ENCODE measurements at regions not wholly inside any gene's neighbourhood (a gene's known extent, or its start where the extent isn't known, plus 50 kb on each side); places are given as distances from the start of the nearest gene placed in this dataset.

DNA sequence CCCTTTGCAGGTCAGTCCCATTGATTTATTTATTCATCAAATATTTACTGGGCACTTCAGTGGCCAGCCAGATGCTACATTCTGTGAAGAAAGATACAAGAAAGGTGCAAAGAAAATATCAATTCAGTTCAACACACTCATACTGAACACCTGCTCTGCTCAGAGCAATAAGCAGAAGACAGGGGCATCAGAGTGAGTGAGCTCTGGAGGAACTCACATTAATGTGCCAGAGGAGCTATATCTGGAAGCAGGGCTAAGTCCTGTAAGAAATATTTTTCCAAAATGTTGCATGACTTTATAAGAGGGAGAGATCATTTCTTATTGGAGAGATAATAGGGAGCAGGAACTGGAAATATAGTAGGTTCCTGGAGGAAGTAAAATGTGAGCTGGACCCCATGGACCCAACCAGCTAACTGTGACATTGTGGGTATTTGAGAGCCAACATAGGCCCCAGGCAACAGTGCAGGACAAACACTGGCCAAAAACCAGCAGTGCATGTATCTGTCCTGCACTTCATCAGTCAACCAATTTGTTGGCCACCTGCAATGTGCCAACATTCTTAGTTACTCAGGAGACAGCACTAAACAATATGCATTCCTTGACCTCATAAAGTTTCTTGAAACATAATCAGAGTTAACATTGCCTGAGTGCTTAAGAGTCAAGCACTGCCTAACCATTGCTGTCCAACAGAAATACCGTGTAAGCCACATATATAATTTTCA, 102.7 kb upstream of the PTPRM start:
- DNase-seq (no peak), ATAC-seq (no peak)
- no peaks in the 10 kb centered on the region for H3K9me3 ChIP-seq (ENCODE audit: control insufficient read depth, insufficient read depth, low read length)
- peaks cover 0 to 13% of the 10 kb centered on the region in 2 donors for H3K27me3 Mint-ChIP-seq (ENCODE audit: low read depth in 2 of 2)
- no peaks in the 10 kb centered on the region for H3K36me3 ChIP-seq (ENCODE audit: control insufficient read depth, insufficient read depth, low read length)
- no peaks in the 10 kb centered on the region for H3K4me1 ChIP-seq (ENCODE audit: control insufficient read depth, insufficient read depth, low read length)
- H3K4me3 ChIP-seq (ENCODE audit: low read length): no peak overlapping the region
- H3K9me3 Mint-ChIP-seq: no peaks in the 10 kb centered on the region
- H3K4me3 Mint-ChIP-seq: no peak overlapping the region
- H3K27me3 ChIP-seq (ENCODE audit: control insufficient read depth, insufficient read depth, low read length): no peaks in the 10 kb centered on the region
- no peak overlapping the region for H3K27ac Mint-ChIP-seq
- H3K4me1 Mint-ChIP-seq: no peaks in the 10 kb centered on the region
- no peaks in the 10 kb centered on the region for H3K36me3 Mint-ChIP-seq
- 88% methylated on average over 1 of the region's 1 CpG for WGBS (ENCODE audit: insufficient coverage)
- TF ChIP-seq, protein P1, sequence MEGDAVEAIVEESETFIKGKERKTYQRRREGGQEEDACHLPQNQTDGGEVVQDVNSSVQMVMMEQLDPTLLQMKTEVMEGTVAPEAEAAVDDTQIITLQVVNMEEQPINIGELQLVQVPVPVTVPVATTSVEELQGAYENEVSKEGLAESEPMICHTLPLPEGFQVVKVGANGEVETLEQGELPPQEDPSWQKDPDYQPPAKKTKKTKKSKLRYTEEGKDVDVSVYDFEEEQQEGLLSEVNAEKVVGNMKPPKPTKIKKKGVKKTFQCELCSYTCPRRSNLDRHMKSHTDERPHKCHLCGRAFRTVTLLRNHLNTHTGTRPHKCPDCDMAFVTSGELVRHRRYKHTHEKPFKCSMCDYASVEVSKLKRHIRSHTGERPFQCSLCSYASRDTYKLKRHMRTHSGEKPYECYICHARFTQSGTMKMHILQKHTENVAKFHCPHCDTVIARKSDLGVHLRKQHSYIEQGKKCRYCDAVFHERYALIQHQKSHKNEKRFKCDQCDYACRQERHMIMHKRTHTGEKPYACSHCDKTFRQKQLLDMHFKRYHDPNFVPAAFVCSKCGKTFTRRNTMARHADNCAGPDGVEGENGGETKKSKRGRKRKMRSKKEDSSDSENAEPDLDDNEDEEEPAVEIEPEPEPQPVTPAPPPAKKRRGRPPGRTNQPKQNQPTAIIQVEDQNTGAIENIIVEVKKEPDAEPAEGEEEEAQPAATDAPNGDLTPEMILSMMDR (IDR thresholded peaks at IDR 0.05): no peak
- intact Hi-C loops (cut with micrococcal nuclease): no loop called here
- H3K27ac ChIP-seq (ENCODE audit: low read length): no peak overlapping the region

- Histone ChIP-seq H3K4me3 (ENCODE audit: low read length) (no peak overlapping the region), H3K9me3 (ENCODE audit: control insufficient read depth, insufficient read depth, low read length) (no peaks in the 10 kb centered on the region), H3K4me1 (ENCODE audit: control insufficient read depth, insufficient read depth, low read length) (no peaks in the 10 kb centered on the region), H3K27me3 (ENCODE audit: control insufficient read depth, insufficient read depth, low read length) (no peaks in the 10 kb centered on the region), H3K36me3 (ENCODE audit: control insufficient read depth, insufficient read depth, low read length) (no peaks in the 10 kb centered on the region), H3K27ac (ENCODE audit: low read length) (no peak overlapping the region)
- Mint-ChIP-seq H3K9me3 (no peaks in the 10 kb centered on the region), H3K27me3 (ENCODE audit: low read depth in 2 of 2) (peaks cover 0 to 13% of the 10 kb centered on the region in 2 donors), H3K4me3 (no peak overlapping the region), H3K27ac (no peak overlapping the region), H3K4me1 (no peaks in the 10 kb centered on the region), H3K36me3 (no peaks in the 10 kb centered on the region)
- ATAC-seq (no peak), DNase-seq (no peak)
- intact Hi-C loops (cut with micrococcal nuclease): no loop called here
- TF ChIP-seq, protein P1 (IDR thresholded peaks at IDR 0.05): no peak
- WGBS (ENCODE audit: insufficient coverage): 37% methylated on average over 4 of the region's 5 CpGs
Measured at GRCh38 chr18:7466190-7466589, 100.9 kb upstream of the PTPRM start.

DNA sequence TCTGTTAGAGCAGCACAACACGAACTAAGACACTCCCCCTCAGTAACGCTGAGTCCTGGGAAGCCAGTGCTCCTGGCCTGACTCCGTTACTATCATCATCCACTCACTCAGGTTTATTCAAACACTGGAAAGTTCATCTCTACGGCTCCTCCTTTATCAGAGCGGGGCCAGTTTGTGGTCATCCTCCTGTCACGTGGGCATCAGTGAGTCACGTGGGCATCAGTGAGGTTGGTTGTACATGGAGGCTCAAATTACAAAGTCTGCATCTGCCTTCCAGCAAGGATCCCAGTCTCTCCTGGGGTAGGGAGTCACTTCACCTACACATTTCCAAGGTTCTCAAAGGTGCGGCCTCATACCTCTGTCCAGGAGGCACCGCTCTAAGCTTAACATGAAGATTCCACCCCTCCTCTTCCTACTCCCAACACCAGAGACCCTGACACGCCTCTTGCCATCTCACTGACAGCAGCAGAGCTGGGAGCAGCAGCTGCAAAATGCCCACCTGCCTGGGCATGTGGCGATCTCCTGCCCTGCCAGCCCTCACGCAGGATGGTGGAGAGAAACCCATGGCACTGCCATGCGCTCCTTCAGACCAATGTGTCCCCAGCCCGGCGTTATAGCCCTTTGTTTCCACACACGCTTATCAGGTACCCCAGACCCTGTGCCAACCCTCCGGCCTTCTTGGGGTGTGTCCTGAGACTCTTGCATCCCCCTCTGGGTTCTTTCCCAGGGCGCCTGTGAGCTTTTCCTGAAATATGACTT, 99.2 kb upstream of the PTPRM start:
- Histone ChIP-seq H3K36me3 (ENCODE audit: control insufficient read depth, insufficient read depth, low read length) (no peaks in the 10 kb centered on the region), H3K27me3 (ENCODE audit: control insufficient read depth, insufficient read depth, low read length) (no peaks in the 10 kb centered on the region), H3K27ac (ENCODE audit: low read length) (no peak overlapping the region), H3K4me3 (ENCODE audit: low read length) (no peak overlapping the region), H3K4me1 (ENCODE audit: control insufficient read depth, insufficient read depth, low read length) (no peaks in the 10 kb centered on the region), H3K9me3 (ENCODE audit: control insufficient read depth, insufficient read depth, low read length) (no peaks in the 10 kb centered on the region)
- Mint-ChIP-seq H3K27me3 (ENCODE audit: low read depth in 2 of 2) (peaks cover 0 to 13% of the 10 kb centered on the region in 2 donors), H3K27ac (no peak overlapping the region), H3K36me3 (no peaks in the 10 kb centered on the region), H3K4me3 (no peak overlapping the region), H3K4me1 (no peaks in the 10 kb centered on the region), H3K9me3 (no peaks in the 10 kb centered on the region)
- WGBS (ENCODE audit: insufficient coverage): 86% methylated on average over 18 of the region's 18 CpGs
- TF ChIP-seq, protein P1 (IDR thresholded peaks at IDR 0.05): no peak
- ATAC-seq (no peak), DNase-seq (no peak)
- intact Hi-C loops (cut with micrococcal nuclease): no loop called here
